HG02840 (cell line): ENCODE measurements at regions not wholly inside any gene's neighbourhood (a gene's known extent, or its start where the extent isn't known, plus 50 kb on each side); places are given as distances from the start of the nearest gene placed in this dataset.

Experiments
- ATAC-seq: cut with Tn5 transposase; IDR thresholded peaks from one replicate; pipeline ENCODE4 v1.9.1; 2021; ENCODE audit warnings: mild to moderate bottlenecking, moderate library complexity, moderate number of reproducible peaks; ENCODE audit not compliant: unreplicated experiment, low FRiP score

DNA sequence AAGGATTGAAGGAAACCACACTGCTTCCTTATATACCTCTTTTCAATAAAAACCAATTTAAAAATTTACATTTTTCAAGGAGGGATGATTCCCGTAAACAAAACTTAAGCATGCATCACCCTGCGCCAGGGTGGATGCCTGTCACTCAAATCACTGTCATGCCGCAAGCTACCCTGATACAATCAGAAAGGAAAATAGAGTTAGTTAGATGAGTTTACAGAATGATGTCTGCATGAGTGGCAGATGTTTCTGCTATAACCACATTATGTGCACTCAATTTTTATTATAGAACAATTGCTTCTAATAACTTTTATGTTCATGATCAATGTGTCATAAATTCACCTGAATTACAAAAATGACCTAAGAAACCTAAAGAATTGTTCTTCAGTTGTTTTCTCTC lies 123.4 kb upstream of the ADGRL4 start:
- no peak for ATAC-seq

DNA sequence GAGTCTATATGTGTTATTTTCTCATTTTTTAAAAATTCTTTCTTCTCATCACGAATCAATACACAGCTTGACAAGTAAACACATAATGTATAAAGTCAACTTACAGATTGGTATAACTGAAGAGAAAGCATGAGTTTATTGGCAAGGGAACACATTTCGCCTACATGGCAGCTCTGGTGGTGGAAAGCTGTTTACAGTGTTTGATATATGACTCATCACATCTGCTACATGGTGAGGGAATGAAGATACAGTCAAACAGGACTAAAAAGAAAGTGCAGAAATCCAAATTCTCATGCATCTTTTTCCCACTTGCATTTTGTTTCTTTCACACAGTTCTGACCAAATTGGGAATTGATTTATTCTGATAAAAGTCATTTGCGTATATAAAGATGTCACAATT lies 122.2 kb upstream of the ADGRL4 start:
- ATAC-seq, result no peak

DNA sequence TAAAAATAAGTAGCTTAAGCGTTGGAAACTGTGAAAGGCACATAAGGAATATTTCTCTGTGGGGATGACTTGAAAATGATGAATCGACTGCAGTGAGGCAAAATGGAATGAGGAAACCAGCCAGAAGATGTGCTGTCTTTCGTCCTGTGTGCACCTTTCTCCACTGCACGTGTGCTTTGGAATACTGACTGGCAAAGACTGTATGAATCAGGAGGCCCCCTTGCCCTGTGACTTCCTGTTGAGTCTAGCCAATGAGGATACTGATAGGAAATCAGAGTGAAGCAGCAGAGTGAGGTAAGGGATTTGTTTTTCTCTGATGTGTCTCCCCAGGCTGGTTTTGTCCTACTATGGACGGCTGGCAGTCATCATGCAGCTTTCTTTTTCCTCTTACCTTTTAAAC lies 118.2 kb upstream of the ADGRL4 start:
- ATAC-seq, result no peak

DNA sequence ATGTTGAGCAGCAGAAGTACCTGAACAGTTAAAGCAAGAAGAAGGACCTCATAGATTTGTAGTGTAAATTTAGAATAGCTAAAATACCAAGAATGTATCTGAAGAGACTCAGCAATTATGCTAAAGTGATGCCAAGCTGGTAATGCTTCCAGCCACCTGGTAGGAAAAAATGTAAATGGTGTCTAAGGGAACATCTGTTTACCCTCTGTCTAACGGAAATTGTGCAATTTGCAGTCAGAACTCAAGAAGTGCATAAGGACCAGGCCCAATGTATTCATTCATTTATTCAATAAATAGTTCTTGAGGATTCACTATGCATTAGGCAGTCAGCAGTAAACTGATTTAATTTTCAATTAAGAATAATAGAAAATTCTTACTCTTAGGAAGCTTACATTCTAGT lies 116.0 kb upstream of the ADGRL4 start:
- no peak for ATAC-seq

DNA sequence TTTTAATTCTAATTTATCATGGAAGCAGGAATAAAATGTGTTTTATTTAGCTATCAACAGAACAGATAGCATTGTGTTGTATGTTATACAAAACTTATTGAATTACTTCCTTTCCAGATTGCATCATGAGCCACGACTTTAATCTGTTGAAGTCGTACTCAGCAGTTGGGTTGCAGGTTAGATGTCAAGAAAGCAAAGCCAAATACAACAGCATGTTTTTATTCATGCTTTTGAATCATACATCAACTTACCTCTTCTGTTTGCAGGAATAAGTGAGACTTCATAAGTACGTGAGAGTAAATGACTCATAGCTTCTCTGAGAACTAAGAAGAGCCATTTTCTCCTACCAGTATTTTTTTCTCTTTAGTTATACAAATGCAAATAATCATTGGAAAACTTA lies 110.8 kb upstream of the ADGRL4 start:
- no peak for ATAC-seq

DNA sequence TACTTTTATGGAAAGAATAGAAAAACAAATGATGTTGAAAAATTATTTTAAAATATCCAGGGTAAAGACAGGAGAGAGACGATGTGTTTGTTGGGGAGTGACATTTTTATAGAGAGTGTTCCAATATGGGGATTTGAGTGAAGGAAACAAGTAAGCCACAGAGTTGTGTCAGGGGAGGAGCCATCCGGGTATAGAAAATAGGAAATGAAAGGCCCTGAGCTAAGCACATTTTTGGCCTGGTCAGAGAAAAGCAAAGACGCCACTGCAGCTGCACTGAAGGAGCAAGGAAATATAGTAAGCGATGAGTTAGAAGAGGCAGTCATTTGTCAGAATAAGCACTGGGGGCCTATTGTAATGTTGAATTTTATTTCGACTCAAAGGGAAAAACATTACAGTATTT lies 107.3 kb upstream of the ADGRL4 start:
- no peak for ATAC-seq

DNA sequence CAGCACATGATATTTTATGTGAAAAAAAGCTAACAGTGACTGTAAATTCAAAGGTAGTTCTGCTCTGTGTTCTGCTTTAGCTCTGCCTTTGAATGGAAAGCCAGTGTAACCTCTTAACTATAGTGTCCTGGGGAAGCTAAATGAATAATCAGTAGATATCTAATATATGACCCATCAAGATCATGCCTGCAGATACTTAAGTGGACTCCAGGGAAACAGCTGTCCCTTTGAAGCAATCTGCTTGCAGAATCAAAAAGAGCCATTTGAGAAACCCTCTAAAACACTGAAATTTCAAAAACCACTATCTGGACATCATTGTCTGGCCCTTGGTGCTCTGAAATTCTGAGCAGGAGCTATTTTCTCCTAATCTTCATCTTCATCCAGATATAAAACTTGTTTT lies 104.2 kb upstream of the ADGRL4 start:
- ATAC-seq, result no peak

DNA sequence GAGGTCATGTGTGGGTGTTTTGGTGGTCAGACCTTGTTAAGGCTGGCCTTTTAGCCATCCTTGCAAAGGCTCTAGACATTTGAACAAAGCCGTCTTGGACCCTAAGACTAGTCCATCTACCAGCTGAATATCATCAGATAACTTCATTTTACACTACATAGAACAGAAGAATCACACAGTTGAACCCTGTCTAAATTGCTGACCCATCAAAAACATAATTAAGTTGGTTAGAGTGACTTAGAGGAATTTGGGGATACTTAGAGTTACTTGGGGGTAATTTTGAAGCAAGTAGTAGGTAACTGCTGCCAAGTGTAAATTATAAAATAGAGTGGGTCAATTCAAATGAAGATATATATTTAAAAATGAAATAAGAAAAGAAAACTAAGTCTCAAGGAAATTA lies 102.9 kb upstream of the ADGRL4 start:
- ATAC-seq, result no peak

DNA sequence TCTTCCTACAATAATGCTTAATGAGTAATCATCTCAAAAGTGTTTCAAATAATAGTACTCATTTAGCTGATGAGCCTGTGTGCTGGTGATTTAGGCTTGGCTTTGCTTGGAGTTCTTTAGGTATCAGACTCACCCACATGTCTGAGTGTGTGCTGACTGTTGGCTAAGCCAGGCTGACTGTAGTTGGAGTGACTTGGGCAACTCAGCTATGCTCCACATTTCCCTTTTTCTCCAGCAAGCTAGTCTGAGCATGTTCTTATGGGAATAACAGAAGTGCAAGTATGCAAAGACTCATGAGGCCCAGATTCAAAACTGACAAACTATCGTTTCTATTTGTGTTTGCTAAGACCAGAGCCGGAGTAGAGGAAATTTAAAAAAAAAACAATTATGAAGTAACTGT lies 99.0 kb upstream of the ADGRL4 start:
- ATAC-seq, result no peak

DNA sequence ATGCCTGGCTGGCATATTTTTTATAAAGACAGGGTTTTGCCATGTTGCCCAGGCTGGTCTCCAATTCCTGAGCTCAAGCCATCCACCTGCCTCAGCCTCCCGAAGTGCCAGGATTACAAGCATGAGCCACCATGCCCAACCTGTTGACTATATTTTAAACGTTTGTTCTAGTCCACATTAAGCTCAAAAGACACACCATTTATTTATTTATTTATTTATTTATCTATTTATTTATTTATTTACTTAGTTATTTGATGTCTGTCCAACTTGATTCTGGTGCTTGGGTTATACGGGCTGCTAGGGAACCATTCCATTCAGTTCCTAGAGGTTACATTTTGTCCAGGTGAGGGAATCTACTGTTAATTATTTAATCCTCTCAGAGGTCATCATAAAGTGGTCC lies 98.1 kb upstream of the ADGRL4 start:
- ATAC-seq, result no peak

DNA sequence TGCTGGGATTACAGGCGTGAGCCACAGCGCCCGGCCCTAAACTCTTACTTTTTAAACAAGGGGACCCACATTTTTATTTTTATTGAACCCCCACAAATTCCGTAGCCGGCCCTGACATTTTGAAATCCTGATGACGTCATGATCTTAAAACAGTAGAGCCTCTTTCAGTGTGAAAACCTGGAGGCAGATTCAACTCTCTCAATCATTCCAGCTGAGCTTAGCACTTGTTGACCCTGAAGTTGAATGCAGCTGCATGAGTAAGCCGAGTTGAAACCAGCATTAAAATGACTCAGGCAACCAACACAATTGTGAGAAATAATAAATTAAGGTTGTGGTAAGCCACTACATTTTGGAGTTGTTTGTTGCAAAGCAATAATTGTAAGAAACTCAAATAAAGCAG lies 93.9 kb upstream of the ADGRL4 start:
- no peak for ATAC-seq

DNA sequence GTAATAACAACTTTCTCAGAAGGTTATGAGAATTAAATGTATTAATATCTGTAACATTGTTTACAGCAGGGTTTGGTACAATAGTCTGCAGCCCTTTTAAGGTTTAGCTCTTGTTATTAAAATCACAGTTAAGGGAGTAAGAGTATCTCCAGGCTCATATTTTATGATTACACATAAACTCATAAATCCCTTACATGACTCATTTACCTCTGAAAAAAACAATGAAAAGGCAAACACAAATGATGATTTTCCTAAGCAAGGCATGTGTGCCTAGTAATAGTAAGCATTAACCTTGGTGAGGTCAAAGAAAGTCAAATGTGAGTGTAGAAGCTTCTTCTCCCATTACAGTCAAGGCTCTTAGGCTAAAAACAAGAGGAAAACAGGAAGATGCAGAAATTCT lies 84.5 kb upstream of the ADGRL4 start:
- ATAC-seq, result no peak

DNA sequence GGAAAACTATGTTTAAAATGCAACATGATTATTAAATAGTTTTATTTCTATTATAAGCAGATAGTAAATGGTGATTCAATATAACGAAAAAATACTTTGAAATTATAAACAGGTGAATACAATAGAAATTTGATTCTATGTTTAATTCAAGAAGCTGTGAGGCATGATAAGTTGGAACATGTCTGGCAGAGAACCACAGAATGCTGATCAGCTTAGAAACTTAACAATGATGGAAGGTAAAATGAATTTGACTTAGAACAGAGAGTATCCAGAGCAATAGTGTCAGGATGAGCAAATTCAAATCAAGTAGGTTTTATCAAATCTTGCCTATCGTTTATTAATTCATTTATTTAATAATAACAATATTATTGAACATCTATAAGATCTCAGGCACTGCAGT lies 83.4 kb upstream of the ADGRL4 start:
- ATAC-seq, result no peak

DNA sequence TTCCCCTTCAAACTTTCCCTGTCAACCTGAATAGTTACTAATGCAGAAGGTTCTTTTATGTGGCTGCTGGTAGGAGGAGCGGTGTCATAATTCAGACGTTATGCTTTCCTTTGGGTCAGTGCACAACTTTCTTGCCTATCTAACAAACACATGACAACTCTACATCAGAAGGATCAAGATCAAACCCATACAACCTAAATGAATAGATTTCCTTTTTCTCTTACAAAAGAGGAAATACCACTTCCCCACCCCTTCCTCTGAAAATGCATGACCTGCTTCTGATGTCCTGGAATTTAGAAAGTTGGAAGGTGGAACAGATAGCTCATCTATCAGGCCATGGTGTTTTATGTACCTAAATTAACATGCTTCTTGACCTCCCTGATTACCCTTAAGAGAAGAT lies 75.7 kb upstream of the ADGRL4 start:
- no peak for ATAC-seq

DNA sequence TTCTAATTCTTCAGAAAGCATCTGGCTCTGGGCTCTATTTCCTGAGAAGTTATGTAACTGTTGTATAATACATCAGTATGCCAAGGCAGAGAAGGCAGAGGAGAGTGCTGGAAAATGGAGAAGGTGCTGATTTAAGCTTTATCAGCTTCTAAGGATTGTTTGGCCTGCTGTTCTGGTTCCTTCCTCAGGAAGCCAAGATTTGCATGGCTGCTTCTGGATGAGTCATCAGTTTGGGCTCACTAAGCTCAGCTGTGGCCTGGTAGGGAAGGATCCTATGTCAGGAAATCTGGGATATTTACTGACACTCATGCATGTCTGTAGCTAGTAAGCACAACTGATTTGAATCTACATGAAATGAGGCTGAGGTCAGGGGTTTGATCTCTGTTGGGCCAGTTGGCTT lies 73.2 kb upstream of the ADGRL4 start:
- no peak for ATAC-seq

DNA sequence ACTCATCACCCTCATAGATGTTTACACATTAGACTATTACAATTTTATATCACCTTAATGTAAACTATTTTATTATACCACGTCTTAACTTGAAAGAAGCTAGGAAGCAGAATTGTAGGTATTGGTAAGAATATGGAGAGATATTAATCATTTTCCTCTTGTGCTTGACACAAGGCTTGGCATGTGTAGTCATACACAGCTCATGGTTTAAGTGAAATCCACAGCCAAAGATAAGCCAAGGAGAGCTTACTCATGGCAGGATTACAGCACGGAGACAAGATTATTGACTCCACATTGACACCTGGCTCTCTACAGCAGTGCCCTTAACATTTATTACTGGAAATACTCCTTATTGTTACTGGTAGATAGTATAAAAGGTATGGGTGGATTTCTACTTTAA lies 68.4 kb upstream of the ADGRL4 start:
- no peak for ATAC-seq

DNA sequence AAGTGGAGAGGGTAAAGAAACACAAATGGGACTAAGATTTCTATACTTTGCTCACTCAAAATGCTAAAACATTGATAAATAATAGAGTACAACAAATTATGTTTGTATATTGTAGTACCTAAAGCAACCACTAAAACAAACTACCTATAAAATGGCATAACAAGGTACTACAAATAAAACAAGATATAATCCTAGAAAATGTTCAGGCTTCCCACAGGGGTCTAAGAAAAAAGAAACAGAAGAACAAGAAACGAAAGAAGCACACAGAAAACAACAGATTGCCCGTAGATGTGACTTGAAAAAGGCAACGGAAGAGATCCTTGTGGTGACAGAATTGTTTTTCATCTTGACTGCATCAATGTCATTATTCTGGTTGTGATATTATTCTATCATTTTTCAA lies 63.3 kb upstream of the ADGRL4 start:
- ATAC-seq, result no peak

DNA sequence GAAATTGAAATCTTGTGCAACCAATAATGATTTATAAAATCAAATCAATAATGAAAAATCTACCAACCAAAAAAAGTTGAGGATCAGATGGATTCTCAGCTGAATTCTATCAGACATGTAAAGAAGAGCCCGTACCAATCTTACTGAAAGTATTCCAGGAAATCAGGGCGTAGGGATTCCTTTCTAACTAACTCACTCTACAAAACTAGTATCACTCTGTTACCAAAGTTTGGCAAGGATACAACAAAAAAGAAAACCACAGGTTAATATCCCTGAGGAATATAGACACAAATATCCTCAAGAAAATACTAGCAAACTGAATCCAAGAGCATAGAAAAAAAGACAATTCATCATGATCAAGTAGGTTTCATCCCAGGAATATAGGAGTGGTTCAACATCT lies 52.8 kb upstream of the ADGRL4 start:
- no peak for ATAC-seq
